IMR-90 (cell line): ENCODE measurements at regions not wholly inside any gene's neighbourhood (a gene's known extent, or its start where the extent isn't known, plus 50 kb on each side); places are given as distances from the start of the nearest gene placed in this dataset.

ENCODE experiments used
- ATAC-seq: fragments of 200-7000 bp; cut with Tn5 transposase; 2 replicates; pipeline ENCODE4 v1.9.1; 2020; ENCODE audit warnings: low read depth, mild to moderate bottlenecking, moderate library complexity
- BruUV-seq: library from RNA; stranded (reverse); fragments of 400-500 nt; replicated peaks from 2 replicates; lab custom pipeline; 2021; lab: Mats Ljungman, UMichigan
- CTCF ChIA-PET: fragments of 300-600 bp; formaldehyde crosslinking; extraction: SDS; loops from one replicate; lab custom pipeline; 2021; ENCODE audit warnings: antibody characterized with exemption; lab: Yijun Ruan, JAX
- POLR2A ChIA-PET: fragments of 300-600 bp; sonication (Branson Sonifier 250); formaldehyde crosslinking; loops from one replicate; lab custom pipeline; 2022; ENCODE audit warnings: antibody characterized with exemption; ENCODE audit not compliant: unreplicated experiment; lab: Charles Lee
- DNase-seq: peaks from one replicate; pipeline ENCODE4 v3.0.0; 2013
- H2AFZ ChIP-seq: replicated peaks from 2 replicates; pipeline ENCODE3; 2013; ENCODE audit warnings: low read length, mild to moderate bottlenecking; ENCODE audit not compliant: poor library complexity
- H2AK5ac ChIP-seq: 2 replicates; pipeline ENCODE4 v1.6.1; 2013; ENCODE audit warnings: low read depth, low read length, inconsistent platforms
- H2AK9ac ChIP-seq: replicated peaks from 2 replicates; pipeline ENCODE3; 2013; ENCODE audit warnings: mild to moderate bottlenecking, low read depth, low read length, moderate library complexity; ENCODE audit not compliant: poor library complexity
- H2BK120ac ChIP-seq: 2 replicates; pipeline ENCODE4 v1.6.1; 2013; ENCODE audit warnings: low read depth, low read length, inconsistent platforms
- H2BK15ac ChIP-seq: 3 replicates; pipeline ENCODE4 v1.6.1; 2013; ENCODE audit warnings: low read depth, low read length, inconsistent platforms
- H2BK20ac ChIP-seq: 2 replicates; pipeline ENCODE4 v1.6.1; 2013; ENCODE audit warnings: low read depth, mild to moderate bottlenecking, inconsistent platforms, low read length, moderate library complexity
- H2BK5ac ChIP-seq: 2 replicates; pipeline ENCODE4 v1.6.1; 2013; ENCODE audit warnings: mild to moderate bottlenecking, low read depth, low read length, inconsistent platforms; ENCODE audit not compliant: poor library complexity, severe bottlenecking
- H3K14ac ChIP-seq: replicated peaks from 2 replicates; pipeline ENCODE4 v1.6.1; 2013; ENCODE audit warnings: low read depth, low read length, inconsistent platforms
- H3K18ac ChIP-seq: 2 replicates; pipeline ENCODE4 v1.6.1; 2013; ENCODE audit warnings: low read depth, low read length, control low read depth
- H3K23ac ChIP-seq: 2 replicates; pipeline ENCODE4 v1.6.1; 2013; ENCODE audit warnings: low read depth, low read length, inconsistent platforms
- H3K27ac ChIP-seq: 2 replicates; pipeline ENCODE4 v1.5.1; 2013; ENCODE audit warnings: mild to moderate bottlenecking, control low read depth, low read length; ENCODE audit not compliant: insufficient read depth
- H3K27me3 ChIP-seq: 2 replicates; pipeline ENCODE4 v1.6.1; 2013; ENCODE audit warnings: low read length; ENCODE audit not compliant: control insufficient read depth, insufficient read depth
- H3K36me3 ChIP-seq: 2 replicates; pipeline ENCODE4 v1.6.1; 2013; ENCODE audit warnings: low read length, mixed read lengths; ENCODE audit not compliant: control insufficient read depth, insufficient read depth
- H3K4ac ChIP-seq: 2 replicates; pipeline ENCODE4 v1.6.1; 2013; ENCODE audit warnings: low read depth, low read length, inconsistent platforms
- H3K4me1 ChIP-seq: 2 replicates; pipeline ENCODE4 v1.6.1; 2013; ENCODE audit warnings: low read length, mixed read lengths; ENCODE audit not compliant: control insufficient read depth, insufficient read depth
- H3K4me2 ChIP-seq: 2 replicates; pipeline ENCODE4 v1.6.1; 2013; ENCODE audit warnings: low read depth, mild to moderate bottlenecking, control low read depth, low read length, moderate library complexity
- H3K4me3 ChIP-seq: 2 replicates; pipeline ENCODE4 v1.5.1; 2013; ENCODE audit warnings: low read depth, mild to moderate bottlenecking, control low read depth, low read length, moderate library complexity; ENCODE audit not compliant: insufficient read depth
- H3K56ac ChIP-seq: 2 replicates; pipeline ENCODE4 v1.6.1; 2013; ENCODE audit warnings: low read length, inconsistent platforms; ENCODE audit not compliant: insufficient read depth; ENCODE audit errors: extremely low read depth
- H3K79me1 ChIP-seq, 2 experiments: 2 replicates each; pipeline ENCODE4 v1.6.1; 2013; ENCODE audit warnings: low read length in 2 of 2, inconsistent platforms in 1 of 2, low read depth in 1 of 2
- H3K9ac ChIP-seq: 2 replicates; pipeline ENCODE4 v1.6.1; 2013; ENCODE audit warnings: low read depth, low read length, control low read depth
- H3K9me1 ChIP-seq: 2 replicates; pipeline ENCODE4 v1.6.1; 2013; ENCODE audit warnings: low read length, inconsistent platforms; ENCODE audit not compliant: insufficient read depth
- H3K9me3 ChIP-seq: 2 replicates; pipeline ENCODE4 v1.6.1; 2013; ENCODE audit warnings: low read length; ENCODE audit not compliant: control insufficient read depth, insufficient read depth
- H4K20me1 ChIP-seq: 2 replicates; pipeline ENCODE4 v1.6.1; 2013; ENCODE audit warnings: low read length, inconsistent platforms; ENCODE audit not compliant: insufficient read depth
- H4K5ac ChIP-seq: 2 replicates; pipeline ENCODE4 v1.6.1; 2013; ENCODE audit warnings: mild to moderate bottlenecking, low read depth, low read length, control low read depth
- H4K8ac ChIP-seq, 2 experiments: 2 replicates each; pipeline ENCODE4 v1.6.1; 2013; ENCODE audit warnings: low read depth in 2 of 2, low read length in 2 of 2, control low read depth in 1 of 2, inconsistent platforms in 1 of 2
- H4K91ac ChIP-seq: 2 replicates; pipeline ENCODE4 v1.6.1; 2013; ENCODE audit warnings: low read depth, low read length, inconsistent platforms; ENCODE audit not compliant: insufficient read depth
- MAFK ChIP-seq: IDR thresholded peaks from 2 replicates; pipeline ENCODE4 v1.6.1; 2012; ENCODE audit warnings: low read depth, low read length, improper control_type of control experiment
- RFX5 ChIP-seq: IDR thresholded peaks from 2 replicates; pipeline ENCODE4 v1.8.0; 2012; ENCODE audit warnings: low read depth, mild to moderate bottlenecking, low read length, moderate library complexity
- WGBS, 2 experiments: methylation state at CpG; one replicate each; pipeline versions ENCODE4 v1.1.5 to v1.1.7; 2013; ENCODE audit warnings: missing lambda C conversion rate in 2 of 2; ENCODE audit not compliant: insufficient read length in 1 of 2; ENCODE audit errors: extremely low coverage in 2 of 2; 5-methylcytosine and 5-hydroxymethylcytosine counted together
- dilution Hi-C: fragments of 300-500 bp; cut with HindIII; formaldehyde crosslinking; loops from one replicate; pipeline ENCODE4 v1.14.3; 2018; ENCODE audit warnings: low sequenced_read_pairs; ENCODE audit not compliant: unreplicated experiment
- in situ Hi-C: fragments of 300-500 bp; cut with MboI; formaldehyde crosslinking; loops from 3 replicates; pipeline ENCODE4 v1.14.3; 2019; ENCODE audit warnings: low sequenced_read_pairs, inconsistent platforms, mixed read lengths
- intact Hi-C: fragments of 100-400 bp; cut with micrococcal nuclease; formaldehyde crosslinking; loops from 2 replicates; pipeline ENCODE4 v1.10.0; 2022

- no peak for TF ChIP-seq RFX5
- no peak for TF ChIP-seq MAFK
Measured at GRCh38 chr12:123043536-123044001, 63.1 kb downstream of the ARL6IP4 start (continued).

- H4K8ac ChIP-seq: peak overlapping the region; percentile 68 to 90
- ATAC-seq (no peak), DNase-seq (no peak)
- H3K79me1 ChIP-seq: peaks cover 6 to 42% of the 10 kb centered on the region in 2 experiments; a peak in 3 of 4 replicates
- TF ChIP-seq MAFK: no peak
- peak overlapping the region; percentile 87 for H3K18ac ChIP-seq
- peak overlapping the region; percentile 95 for H4K91ac ChIP-seq
- H3K36me3 ChIP-seq: no peaks in the 10 kb centered on the region
- no TSS peak for BruUV-seq
- ChIA-PET POLR2A (interaction anchor here (1.2 to 1.6 kb wide), 2 partner anchors 190 to 196 kb away, joined by 7 to 8 read pairs; partner anchors contain the start of genes MPHOSPH9 and MTRFR), CTCF (interaction anchor here (0.8 to 3.3 kb wide), 14 partner anchors 11 to 198 kb away, joined by 3 to 27 read pairs (median 4); partner anchors contain the start of genes MPHOSPH9, MTRFR and PITPNM2)
- peak overlapping the region; percentile 93 for H4K5ac ChIP-seq
- H3K4me2 ChIP-seq: peak overlapping the region; percentile 65
- H2AK5ac ChIP-seq: peak overlapping the region; percentile 97
- peak overlapping the region; percentile 74 for H2BK5ac ChIP-seq
- H2AFZ ChIP-seq: peak overlapping the region; percentile 81
- H3K9me1 ChIP-seq: peaks cover 25% of the 10 kb centered on the region
- peak overlapping the region; percentile 69 for H3K9ac ChIP-seq
- peak overlapping the region; percentile 93 for H3K27ac ChIP-seq
- no peaks in the 10 kb centered on the region for H3K27me3 ChIP-seq
- peak overlapping the region; percentile 93 for H2BK20ac ChIP-seq
- in situ Hi-C loops: loop anchor here (10.0 kb wide), 1 partner anchor 192 kb away; the partner anchor contains the start of genes MPHOSPH9 and MTRFR
- peak overlapping the region; percentile 92 for H2BK120ac ChIP-seq
- H2AK9ac ChIP-seq: peak overlapping the region; percentile 53
- peak overlapping the region; percentile 91 for H3K23ac ChIP-seq
- H3K14ac ChIP-seq: peak overlapping the region; percentile 87
- peak overlapping the region; percentile 48; the same call in 2 of the 3 replicates for H2BK15ac ChIP-seq
- peaks cover 33% of the 10 kb centered on the region for H3K4me1 ChIP-seq
- no peaks in the 10 kb centered on the region for H4K20me1 ChIP-seq
- peak overlapping the region; percentile 95 for H3K4ac ChIP-seq
- H3K56ac ChIP-seq: peak overlapping the region; percentile 62
- no peak overlapping the region for H3K4me3 ChIP-seq
- WGBS, 2 experiments: 40% methylated on average over 1 of the region's 2 CpGs; no CpG with 5 or more reads in 1 of the 2 experiments
- H3K9me3 ChIP-seq: no peaks in the 10 kb centered on the region
- intact Hi-C loops: loop anchor here (1.0 to 2.0 kb wide), 5 partner anchors 62 to 195 kb away; partner anchors contain the start of genes ARL6IP4, MPHOSPH9, MTRFR and PITPNM2
- dilution Hi-C loops: no loop called here
Measured at GRCh38 chr12:123042833-123043232, 62.4 kb downstream of the ARL6IP4 start.
